Bronchial epithelial cell (primary cell): ENCODE measurements at regions not wholly inside any gene's neighbourhood (a gene's known extent, or its start where the extent isn't known, plus 50 kb on each side); places are given as distances from the start of the nearest gene placed in this dataset.
"Not testable (repeated sequence)": the region's sequence is repeated elsewhere in the genome, so short reads cannot be mapped to it uniquely, and the experiment has no call there.

Experiments
- DNase-seq: peaks from one replicate; pipeline ENCODE4 v3.0.0-alpha.2; 2010; ENCODE audit warnings: low read depth
- FAIRE-seq: peaks from 2 replicates; lab custom pipeline; 2011; peaks lifted over from hg19 to GRCh38; lab: Jason Lieb, UNC
- H3K27me3 ChIP-seq: 2 replicates; pipeline ENCODE4 v1.5.1; 2011; ENCODE audit warnings: low read length; ENCODE audit not compliant: control insufficient read depth, insufficient read depth
- H3K36me3 ChIP-seq: 2 replicates; pipeline ENCODE4 v1.5.1; 2011; ENCODE audit warnings: low read length; ENCODE audit not compliant: control insufficient read depth, insufficient read depth
- H3K4me3 ChIP-seq: 2 replicates; pipeline ENCODE4 v1.5.1; 2011; ENCODE audit warnings: mild to moderate bottlenecking, low read depth, low read length, control low read depth
- TF ChIP-seq, protein P1 (sequence below): IDR thresholded peaks from 2 replicates; pipeline ENCODE4 v1.5.1; 2011; ENCODE audit warnings: mild to moderate bottlenecking, moderate library complexity, low read length, control low read depth, inconsistent platforms; ENCODE audit not compliant: insufficient read depth, severe bottlenecking

DNA sequence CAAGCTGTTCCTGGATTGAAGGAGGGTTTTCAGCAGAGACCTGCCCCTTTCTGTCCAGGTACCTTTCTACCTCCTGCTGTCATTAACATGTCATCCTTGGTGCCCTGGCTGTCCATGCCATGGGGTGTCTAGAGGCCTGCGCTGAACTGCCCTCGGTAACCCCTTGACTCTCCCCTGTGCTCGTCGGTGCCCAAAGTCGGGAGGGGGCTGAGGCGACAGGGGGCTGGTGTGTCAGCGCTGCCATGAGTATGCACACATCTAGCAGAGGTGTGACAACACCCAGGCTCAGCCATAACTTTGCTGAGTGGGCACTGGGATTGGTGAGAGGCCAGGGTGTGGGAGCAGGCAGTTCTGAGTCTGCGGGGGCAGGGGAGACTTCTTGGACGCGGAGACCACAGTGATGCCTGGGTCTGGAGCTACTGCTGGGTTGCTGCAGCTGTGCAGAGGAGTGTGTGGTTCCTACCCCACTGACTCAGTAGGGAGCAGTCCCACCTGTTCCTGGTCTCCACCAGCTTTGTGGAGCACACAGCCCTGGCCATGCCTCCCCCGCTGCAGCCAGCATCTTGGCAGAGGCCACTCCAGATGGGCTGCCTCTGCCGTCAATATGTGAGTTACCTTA lies 376.2 kb upstream of the SEMA3C start:
- Histone ChIP-seq H3K4me3 (no peak overlapping the region), H3K36me3 (no peaks in the 10 kb centered on the region), H3K27me3 (no peaks in the 10 kb centered on the region)
- TF ChIP-seq, protein P1, sequence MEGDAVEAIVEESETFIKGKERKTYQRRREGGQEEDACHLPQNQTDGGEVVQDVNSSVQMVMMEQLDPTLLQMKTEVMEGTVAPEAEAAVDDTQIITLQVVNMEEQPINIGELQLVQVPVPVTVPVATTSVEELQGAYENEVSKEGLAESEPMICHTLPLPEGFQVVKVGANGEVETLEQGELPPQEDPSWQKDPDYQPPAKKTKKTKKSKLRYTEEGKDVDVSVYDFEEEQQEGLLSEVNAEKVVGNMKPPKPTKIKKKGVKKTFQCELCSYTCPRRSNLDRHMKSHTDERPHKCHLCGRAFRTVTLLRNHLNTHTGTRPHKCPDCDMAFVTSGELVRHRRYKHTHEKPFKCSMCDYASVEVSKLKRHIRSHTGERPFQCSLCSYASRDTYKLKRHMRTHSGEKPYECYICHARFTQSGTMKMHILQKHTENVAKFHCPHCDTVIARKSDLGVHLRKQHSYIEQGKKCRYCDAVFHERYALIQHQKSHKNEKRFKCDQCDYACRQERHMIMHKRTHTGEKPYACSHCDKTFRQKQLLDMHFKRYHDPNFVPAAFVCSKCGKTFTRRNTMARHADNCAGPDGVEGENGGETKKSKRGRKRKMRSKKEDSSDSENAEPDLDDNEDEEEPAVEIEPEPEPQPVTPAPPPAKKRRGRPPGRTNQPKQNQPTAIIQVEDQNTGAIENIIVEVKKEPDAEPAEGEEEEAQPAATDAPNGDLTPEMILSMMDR: no peak
- DNase-seq: no peak
- no peak for FAIRE-seq

DNA sequence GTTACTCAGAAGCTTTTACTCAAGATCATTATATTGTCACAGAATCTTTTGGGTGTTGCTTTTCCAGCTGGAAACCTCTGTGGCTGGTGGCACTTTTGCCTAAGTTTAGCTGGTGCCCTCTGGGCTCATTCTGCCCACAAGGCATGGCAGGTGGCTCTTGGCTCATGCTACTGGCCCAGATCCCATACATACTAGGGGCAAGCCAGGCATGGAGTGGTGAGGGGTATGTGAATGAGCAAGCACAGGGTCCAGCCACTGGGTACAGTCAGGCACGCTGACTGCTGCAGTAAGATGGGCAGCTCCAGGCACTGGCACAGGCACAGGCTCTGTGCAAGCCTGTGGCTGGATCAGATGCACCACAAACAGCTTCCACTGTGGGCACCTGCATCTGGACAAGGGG lies 375.0 kb upstream of the SEMA3C start:
- no peak overlapping the region for H3K4me3 ChIP-seq
- TF ChIP-seq, protein P1: no peak
- DNase-seq (no peak), FAIRE-seq (no peak)
- no peaks in the 10 kb centered on the region for H3K36me3 ChIP-seq
- no peaks in the 10 kb centered on the region for H3K27me3 ChIP-seq

DNA sequence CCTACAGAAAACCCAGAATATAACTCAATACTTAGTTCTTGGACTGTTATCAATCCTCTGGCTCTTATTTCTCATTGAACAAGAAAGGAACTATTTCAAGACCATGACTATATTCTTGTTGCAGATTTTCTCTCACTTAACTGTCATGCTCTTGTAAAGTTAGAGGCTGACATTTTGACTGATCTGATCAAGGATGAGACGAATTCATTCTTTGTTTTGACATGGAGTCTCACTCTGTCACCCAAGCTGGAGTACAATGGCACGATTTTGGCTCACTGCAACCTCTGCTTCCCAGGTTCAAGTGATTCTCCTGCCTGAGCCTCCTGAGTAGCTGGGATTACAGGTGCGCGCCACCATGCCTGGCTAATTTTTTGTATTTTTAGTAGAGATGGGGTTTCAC lies 367.9 kb upstream of the SEMA3C start:
- FAIRE-seq, H3K36me3 ChIP-seq, H3K4me3 ChIP-seq, DNase-seq, H3K27me3 ChIP-seq: not testable (repeated sequence)

DNA sequence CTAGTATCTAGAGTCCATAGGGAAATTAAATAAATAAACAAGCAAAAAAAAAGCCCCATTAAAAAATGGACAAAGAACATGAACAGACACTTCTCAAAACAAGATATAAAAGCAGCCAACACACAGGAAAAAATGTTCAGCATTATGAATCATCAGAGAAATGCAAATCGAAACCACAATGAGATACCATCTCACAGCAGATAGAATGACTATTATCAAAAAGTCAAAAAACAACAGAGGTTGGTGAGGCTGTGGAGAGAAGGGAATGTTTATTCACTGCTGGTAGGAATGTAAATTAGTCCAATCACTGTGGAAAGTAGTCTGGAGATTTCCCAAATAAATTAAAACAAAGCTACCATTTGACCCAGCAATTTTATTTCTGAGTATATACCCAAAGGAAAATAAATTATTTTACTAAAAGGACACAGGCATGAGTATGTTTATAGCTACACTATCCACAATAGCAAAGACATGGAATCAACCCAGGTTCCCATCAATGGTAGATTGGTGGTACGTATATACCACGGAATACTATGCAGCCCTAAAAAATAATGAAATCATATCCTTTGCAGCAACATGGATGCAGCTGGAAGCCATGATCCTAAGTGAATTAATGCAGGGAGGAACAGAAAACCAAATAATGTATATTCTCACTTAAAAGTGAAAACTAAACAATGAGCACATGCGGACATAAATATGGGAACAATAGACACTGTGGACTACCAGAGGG lies 366.5 kb upstream of the SEMA3C start:
- TF ChIP-seq, protein P1: no peak
- DNase-seq (peak; percentile 78), FAIRE-seq (no peak)
- H3K27me3 ChIP-seq: no peaks in the 10 kb centered on the region
- H3K36me3 ChIP-seq: no peaks in the 10 kb centered on the region
- H3K4me3 ChIP-seq: no peak overlapping the region

DNA sequence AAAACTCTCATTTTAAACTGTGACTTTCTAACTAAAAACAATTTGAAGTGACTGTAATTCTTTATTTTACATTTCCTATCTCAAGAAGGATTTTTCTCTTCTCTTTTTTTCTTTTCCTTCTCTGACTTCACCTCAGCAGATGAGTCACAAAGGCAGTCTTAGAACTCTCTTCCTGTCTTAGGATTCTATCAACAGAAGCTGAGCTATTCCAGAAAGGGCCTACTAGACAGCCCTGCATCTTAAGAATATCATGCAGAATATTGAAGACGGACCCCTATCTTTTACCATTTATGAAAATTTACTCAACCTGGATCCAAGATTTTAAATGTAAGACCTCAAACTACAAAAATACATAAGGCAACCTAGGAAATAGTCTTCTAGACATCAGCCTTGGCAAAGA lies 365.7 kb upstream of the SEMA3C start:
- no peak for FAIRE-seq
- TF ChIP-seq, protein P1: no peak

DNA sequence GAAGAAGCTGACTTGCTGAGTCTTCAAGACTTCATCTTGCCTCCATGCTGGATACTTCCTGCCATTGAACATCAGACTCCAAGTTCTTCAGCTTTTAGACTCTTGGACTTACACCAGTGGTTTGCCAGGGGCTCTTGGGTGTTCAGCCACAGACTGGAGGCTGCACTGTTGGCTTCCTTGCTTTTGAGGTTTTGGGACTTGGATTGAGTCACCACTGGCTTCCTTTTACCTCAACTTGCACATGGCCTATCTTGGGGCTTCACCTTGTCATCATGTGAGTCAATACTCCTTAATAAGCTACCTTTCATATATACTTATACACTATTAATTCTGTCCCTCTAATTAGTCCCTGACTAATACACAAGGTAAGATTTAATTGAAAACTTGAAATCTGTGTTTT lies 361.7 kb upstream of the SEMA3C start:
- Histone ChIP-seq H3K27me3 (no peaks in the 10 kb centered on the region), H3K4me3 (no peak overlapping the region), H3K36me3 (no peaks in the 10 kb centered on the region)
- FAIRE-seq (no peak), DNase-seq (peak; percentile 68)
- TF ChIP-seq, protein P1: no peak

More for the DNA sequence above, 365.7 kb upstream of the SEMA3C start:
- Histone ChIP-seq H3K4me3 (no peak overlapping the region), H3K36me3 (no peaks in the 10 kb centered on the region), H3K27me3 (no peaks in the 10 kb centered on the region)
- DNase-seq: peak; percentile 81
